Endothelial cell (in vitro differentiated cells): ENCODE measurements at regions not wholly inside any gene's neighbourhood (a gene's known extent, or its start where the extent isn't known, plus 50 kb on each side); places are given as distances from the start of the nearest gene placed in this dataset.

Experiments used
- DNase-seq: peaks from one replicate; pipeline ENCODE4 v3.0.0; 2021; ENCODE audit warnings: low spot score
- H3K27ac Mint-ChIP-seq: one replicate; pipeline ENCODE4 v1.8.0; 2021; ENCODE audit warnings: mixed read lengths, inconsistent platforms; ENCODE audit not compliant: unreplicated experiment
- H3K27me3 Mint-ChIP-seq: one replicate; pipeline ENCODE4 v1.8.0; 2021; ENCODE audit warnings: mild to moderate bottlenecking, moderate library complexity, mixed read lengths, inconsistent platforms; ENCODE audit not compliant: unreplicated experiment
- H3K36me3 Mint-ChIP-seq: one replicate; pipeline ENCODE4 v1.8.0; 2021; ENCODE audit warnings: mild to moderate bottlenecking, low read depth, mixed read lengths, inconsistent platforms; ENCODE audit not compliant: unreplicated experiment
- H3K4me1 Mint-ChIP-seq: one replicate; pipeline ENCODE4 v1.8.0; 2021; ENCODE audit warnings: mild to moderate bottlenecking, mixed read lengths, inconsistent platforms; ENCODE audit not compliant: unreplicated experiment
- H3K4me3 Mint-ChIP-seq: one replicate; pipeline ENCODE4 v1.8.0; 2021; ENCODE audit warnings: mild to moderate bottlenecking, mixed read lengths, inconsistent platforms; ENCODE audit not compliant: unreplicated experiment
- H3K9me3 Mint-ChIP-seq: one replicate; pipeline ENCODE4 v1.8.0; 2021; ENCODE audit warnings: mixed read lengths, inconsistent platforms; ENCODE audit not compliant: unreplicated experiment
- TF ChIP-seq, protein P1 (sequence below): fragments of 200-600 bp; sonication (generic); IDR thresholded peaks from one replicate; pipeline ENCODE4 v1.5.0; 2021; ENCODE audit warnings: antibody characterized with exemption; ENCODE audit not compliant: unreplicated experiment

DNA sequence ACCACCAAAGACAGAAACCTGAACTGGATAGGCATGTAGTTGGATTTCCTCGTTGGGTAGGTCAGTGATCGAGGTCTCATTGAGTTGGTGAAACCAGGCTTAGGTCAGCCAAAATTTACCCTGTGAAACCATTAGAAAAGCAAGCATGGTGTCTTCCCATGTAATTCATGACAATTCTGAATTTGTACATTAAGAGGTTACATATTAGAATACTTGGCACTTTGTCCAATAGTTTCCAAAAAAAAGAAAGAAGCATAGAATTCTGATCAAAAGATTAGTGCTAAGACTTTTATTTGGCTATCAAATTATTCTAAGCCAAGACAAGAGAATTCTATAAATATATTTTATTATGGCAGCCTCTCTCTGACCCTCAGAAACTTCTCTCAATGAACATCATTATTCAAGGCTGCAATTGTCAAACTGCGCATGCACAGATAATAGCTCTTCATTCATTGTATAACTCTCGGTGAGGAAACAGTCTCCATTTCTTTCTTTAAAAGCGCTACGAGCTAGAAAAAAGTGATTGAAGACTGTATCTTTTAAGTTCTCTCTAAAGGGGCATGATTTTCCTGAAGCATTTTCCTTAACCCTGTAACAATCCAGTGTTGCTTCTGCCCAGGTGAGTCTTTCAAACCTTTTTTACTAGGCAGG is 79.1 kb upstream of the MYCN start:
- Mint-ChIP-seq H3K27me3 (no peaks in the 10 kb centered on the region), H3K27ac (no peak overlapping the region), H3K4me3 (no peak overlapping the region), H3K9me3 (no peaks in the 10 kb centered on the region), H3K4me1 (no peaks in the 10 kb centered on the region), H3K36me3 (no peaks in the 10 kb centered on the region)
- DNase-seq, result no peak
- TF ChIP-seq, protein P1, sequence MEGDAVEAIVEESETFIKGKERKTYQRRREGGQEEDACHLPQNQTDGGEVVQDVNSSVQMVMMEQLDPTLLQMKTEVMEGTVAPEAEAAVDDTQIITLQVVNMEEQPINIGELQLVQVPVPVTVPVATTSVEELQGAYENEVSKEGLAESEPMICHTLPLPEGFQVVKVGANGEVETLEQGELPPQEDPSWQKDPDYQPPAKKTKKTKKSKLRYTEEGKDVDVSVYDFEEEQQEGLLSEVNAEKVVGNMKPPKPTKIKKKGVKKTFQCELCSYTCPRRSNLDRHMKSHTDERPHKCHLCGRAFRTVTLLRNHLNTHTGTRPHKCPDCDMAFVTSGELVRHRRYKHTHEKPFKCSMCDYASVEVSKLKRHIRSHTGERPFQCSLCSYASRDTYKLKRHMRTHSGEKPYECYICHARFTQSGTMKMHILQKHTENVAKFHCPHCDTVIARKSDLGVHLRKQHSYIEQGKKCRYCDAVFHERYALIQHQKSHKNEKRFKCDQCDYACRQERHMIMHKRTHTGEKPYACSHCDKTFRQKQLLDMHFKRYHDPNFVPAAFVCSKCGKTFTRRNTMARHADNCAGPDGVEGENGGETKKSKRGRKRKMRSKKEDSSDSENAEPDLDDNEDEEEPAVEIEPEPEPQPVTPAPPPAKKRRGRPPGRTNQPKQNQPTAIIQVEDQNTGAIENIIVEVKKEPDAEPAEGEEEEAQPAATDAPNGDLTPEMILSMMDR, result no peak

DNA sequence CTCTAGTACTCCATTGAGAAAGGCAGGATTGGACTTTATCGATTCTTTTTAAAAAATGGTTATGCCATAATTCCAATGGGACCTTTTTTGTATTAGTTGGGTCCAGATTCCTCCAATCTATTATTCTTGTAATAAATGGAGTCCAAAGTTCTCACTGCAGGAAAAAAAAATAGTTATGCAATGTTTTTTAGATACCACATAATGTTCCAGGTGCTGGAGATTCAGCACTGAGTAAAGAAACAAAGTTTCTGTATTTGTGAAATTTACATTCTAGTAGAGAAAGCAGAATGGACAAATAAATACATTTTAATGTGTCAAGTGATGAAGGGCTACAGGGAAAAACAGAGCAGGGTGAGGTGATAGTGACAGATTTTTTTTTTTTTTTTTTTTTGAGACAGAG is 78.5 kb upstream of the MYCN start:
- Mint-ChIP-seq H3K9me3 (no peaks in the 10 kb centered on the region), H3K27ac (no peak overlapping the region), H3K4me3 (no peak overlapping the region), H3K36me3 (no peaks in the 10 kb centered on the region), H3K4me1 (no peaks in the 10 kb centered on the region), H3K27me3 (no peaks in the 10 kb centered on the region)
- TF ChIP-seq, protein P1, result no peak
- no peak for DNase-seq

DNA sequence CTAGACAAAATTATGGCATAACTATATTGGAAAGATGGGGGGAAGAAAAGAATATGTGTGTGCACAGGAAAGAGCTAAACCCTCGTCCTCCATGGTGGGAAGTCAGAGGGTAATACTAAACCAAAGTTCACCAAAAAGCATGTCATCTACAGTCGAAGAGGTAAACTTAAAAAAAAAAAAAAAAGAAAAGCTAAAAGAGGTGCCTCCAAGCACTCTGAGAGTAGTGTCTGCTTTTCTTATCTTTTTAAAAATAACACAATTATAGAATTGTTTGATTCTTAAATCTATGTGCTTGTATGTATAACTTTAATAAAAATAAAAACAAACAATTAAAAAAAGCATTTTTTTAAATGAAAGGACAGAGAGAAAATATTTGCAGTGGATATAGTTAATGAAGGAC is 77.3 kb upstream of the MYCN start:
- no peak overlapping the region for H3K27ac Mint-ChIP-seq

DNA sequence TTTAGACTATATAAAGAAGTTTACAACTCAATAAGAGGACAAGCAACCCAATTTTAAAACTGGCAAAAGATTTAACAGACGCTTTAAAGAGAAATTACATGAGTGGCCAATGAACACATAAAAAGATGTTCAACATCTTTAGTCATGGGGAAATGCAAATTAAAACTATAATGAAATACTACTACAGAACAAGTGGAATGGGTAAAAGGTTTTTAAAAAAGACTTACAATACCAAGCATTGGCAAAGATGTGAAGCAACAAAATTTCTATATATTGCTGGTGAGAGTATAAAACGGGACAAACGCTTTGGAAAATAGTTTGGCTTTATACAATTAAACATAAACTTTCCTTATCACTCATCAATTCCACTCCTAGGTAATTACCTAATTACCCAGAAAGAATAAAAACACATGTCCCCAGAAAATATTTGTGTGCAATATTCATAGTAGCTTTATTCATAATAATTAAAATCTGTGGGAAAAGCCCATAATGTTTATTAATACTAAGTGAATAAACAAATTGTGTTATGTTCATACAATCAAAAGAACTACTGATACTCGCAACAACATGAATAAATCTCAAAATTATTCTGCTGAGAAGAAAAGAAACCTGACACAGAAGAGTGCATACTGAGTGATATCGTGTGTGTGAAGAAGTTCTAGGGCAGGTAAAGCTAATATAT is 76.7 kb upstream of the MYCN start:
- Mint-ChIP-seq H3K36me3 (no peaks in the 10 kb centered on the region), H3K4me1 (no peaks in the 10 kb centered on the region), H3K4me3 (no peak overlapping the region), H3K9me3 (no peaks in the 10 kb centered on the region), H3K27me3 (no peaks in the 10 kb centered on the region), H3K27ac (no peak overlapping the region)
- DNase-seq, result no peak
- TF ChIP-seq, protein P1, result no peak

More for the DNA sequence above, 77.3 kb upstream of the MYCN start:
- no peaks in the 10 kb centered on the region for H3K4me1 Mint-ChIP-seq
- H3K27me3 Mint-ChIP-seq, result no peaks in the 10 kb centered on the region
- no peaks in the 10 kb centered on the region for H3K9me3 Mint-ChIP-seq
- TF ChIP-seq, protein P1, result no peak
- no peak overlapping the region for H3K4me3 Mint-ChIP-seq
- no peak for DNase-seq
- H3K36me3 Mint-ChIP-seq, result no peaks in the 10 kb centered on the region

- Mint-ChIP-seq H3K4me3 (no peak overlapping the region), H3K27me3 (no peaks in the 10 kb centered on the region)
Observed at GRCh38 chr2:15864176-15864769, 76.1 kb upstream of the MYCN start.

More at GRCh38 chr2:15864176-15864769, 76.1 kb upstream of the MYCN start:
- no peak overlapping the region for H3K27ac Mint-ChIP-seq
- TF ChIP-seq, protein P1, result no peak
- DNase-seq, result no peak
- no peaks in the 10 kb centered on the region for H3K9me3 Mint-ChIP-seq
- no peaks in the 10 kb centered on the region for H3K36me3 Mint-ChIP-seq
- no peaks in the 10 kb centered on the region for H3K4me1 Mint-ChIP-seq
